Activated CD4-positive, alpha-beta T cell treated with anti-CD3 and anti-CD28 coated beads for 1 hour (primary cell): ENCODE measurements at regions not wholly inside any gene's neighbourhood (a gene's known extent, or its start where the extent isn't known, plus 50 kb on each side); places are given as distances from the start of the nearest gene placed in this dataset.

ENCODE experiments used
- DNase-seq: peaks from one replicate; pipeline ENCODE4 v3.0.0-alpha.2; 2020

DNA sequence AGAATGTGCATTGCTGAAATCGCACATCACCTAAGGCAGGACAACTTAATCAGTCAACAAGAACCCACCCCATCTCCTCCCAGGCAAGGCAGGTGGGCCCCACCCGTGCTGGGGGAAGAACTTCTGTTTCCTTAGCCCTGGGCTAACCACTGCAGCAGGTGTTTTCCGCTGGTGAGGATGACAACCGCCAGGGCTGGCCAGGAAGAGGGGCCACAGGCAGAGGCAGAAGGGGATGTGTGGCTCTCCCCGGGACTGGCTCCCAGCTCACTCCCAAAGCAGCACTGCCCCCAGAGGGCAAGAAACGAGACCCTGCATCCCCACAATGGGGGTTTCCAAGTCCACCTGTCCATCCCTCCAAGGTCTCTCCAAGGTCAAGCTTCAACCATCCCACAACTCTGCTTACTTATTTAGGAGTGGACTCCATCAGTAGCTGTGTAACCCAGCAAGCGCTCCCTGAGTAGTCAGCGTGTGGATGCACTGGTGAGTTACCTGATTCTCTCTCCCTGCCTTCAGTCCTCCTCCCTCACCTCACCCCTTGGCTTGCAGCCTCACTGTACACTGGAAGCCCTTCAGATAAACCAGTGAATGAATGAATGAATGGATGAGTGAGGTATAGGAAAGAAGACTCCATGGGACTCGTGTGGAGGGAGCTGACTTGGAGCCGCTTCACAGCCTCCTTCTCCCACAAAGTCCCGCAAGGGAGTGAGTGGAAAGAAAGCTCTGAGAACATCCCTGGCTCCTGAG is 168.2 kb upstream of the CST7 start:
- no peak for DNase-seq

DNA sequence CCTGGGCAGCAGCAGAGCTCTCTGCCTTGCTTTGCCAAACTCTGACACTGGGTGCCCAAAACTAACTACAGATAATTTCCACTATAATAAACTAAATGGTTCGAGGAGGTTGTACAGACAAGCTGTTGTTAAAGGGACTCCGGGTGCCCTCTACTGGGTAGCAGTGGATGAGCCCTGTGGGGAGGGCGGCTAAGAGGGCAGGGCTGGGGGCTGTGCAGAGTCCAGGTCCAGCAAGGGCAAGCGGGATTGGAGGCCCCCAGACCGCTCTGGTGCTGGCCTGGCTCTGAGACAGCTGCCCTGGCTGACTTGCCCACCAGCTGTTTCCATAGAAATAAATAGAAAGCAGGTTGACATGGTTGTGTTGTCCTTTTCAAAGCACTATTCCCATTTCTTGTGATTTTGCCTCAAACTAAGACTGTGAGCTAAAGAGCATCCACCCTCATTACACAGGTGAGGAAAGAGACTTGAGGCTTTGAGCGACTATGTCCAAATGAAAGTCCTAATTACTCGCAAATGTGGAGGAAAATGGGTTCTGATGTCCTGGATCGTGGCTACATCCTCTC is 167.6 kb upstream of the CST7 start:
- no peak for DNase-seq

DNA sequence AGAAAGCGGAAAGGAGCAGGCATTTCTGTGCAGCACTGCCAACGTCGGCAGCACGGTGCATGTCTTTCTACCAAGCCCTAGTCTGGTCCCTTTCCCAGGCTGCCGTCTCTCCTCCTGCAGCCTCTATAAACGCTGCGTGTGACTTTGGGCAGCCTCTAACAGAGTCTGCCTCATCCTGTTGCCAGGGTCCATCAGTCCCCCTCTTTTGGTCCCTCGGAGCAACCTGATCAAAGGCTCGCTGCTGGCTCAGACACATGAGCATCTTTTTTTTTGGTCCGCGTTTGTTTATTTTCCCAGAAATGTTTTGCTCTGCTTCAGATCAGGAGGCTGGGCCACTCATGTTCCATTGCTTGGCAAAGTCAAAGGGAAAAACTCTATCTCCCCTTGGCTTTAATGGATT is 166.8 kb upstream of the CST7 start:
- DNase-seq, result no peak

DNA sequence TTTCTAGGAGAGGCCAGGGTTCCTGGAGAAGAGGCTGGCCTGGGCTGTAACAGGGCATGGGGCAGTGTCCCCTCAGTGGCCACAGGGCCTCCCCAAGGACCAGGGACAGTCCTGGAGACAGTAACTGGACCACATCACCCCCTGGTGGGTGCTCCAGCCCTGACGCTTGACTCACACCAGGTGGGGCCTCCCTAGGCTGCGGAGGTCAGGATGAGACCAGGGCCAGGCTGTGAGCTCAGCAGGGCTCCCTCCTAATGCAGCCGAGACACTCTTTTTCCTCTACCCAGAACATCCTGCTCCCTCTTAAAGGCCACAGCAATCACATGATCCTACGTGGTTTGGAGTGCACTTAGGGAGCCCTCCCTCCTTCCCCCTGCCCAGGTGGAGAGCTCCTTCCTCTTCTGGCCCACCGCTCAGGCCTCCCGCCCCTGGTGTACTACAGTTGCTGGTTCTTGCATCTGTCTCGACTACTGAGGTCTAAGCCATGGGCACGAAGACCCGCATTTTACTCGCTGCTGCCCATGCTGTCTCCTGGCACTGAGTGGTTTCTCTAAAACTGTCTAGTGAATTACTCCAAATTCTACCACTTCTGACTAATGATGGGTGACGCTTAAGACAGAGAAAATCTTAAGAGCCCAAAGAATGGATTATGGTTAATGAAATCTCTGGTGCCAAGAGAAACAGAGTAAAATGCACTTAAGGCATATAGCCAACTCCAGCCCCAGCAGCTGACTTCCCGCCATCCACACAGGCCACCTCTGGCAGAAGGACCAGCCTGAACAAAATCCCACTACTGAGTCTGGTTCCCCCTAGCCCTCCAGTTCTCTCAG is 166.1 kb upstream of the CST7 start:
- DNase-seq, result no peak

DNA sequence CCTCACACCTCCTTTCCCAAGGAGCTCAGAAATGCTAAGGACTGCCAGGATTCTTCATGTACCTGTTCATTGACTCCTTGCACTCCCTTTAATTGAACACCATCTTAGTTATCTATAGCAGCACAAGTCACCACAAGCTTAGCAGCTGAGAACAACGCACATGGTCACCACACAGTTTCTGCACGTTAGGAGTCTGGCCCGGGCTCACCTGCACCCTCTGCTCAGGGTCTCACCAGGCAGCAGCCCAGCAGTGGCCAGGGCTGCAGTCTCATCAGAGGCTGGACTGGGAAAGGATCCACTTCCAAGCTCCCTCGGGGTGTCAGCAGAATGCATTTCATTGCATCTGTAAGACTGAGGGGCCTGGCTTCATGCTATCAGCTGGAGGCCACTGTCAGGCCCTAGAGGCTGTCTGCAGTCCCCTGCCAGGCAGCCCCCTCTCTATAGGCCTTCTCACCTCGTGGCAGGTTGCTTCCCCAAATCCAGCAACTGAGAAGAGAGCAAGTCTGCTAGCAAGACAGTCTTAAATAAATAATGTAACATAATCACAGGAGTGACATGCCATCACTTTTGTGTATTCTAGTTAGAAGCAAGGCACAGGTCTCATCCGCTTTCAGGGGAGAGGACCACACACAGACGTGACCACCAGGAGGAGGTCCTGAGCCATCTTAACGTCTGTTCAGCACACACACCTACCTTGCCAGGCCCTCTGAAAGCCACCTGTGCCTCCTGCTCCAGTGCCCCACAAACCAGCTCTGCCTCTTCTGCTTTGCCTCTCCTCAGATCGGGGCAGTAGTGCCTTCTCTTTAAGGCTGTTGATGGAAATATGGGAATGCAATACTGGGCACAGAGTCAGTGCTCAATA is 165.2 kb upstream of the CST7 start:
- no peak for DNase-seq

DNA sequence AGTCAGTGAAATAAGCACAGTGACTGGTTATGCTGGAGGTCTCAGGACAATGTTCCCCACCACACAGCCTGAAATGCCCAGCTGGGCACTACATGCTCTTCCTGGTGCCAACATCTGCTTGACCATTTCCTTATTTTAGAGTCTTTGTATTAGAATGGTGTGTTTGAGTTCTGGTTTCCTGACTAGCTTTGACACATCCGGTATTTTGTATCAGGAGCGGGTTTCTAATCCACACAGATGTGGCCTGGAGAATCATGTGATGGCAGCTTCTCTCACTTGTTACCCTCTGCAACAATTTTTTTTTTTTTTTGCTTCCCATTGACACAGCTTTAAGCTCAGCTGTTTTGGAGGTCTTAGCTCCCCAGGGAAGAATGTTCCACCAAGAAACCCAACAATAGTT is 164.5 kb upstream of the CST7 start:
- DNase-seq, result no peak

DNA sequence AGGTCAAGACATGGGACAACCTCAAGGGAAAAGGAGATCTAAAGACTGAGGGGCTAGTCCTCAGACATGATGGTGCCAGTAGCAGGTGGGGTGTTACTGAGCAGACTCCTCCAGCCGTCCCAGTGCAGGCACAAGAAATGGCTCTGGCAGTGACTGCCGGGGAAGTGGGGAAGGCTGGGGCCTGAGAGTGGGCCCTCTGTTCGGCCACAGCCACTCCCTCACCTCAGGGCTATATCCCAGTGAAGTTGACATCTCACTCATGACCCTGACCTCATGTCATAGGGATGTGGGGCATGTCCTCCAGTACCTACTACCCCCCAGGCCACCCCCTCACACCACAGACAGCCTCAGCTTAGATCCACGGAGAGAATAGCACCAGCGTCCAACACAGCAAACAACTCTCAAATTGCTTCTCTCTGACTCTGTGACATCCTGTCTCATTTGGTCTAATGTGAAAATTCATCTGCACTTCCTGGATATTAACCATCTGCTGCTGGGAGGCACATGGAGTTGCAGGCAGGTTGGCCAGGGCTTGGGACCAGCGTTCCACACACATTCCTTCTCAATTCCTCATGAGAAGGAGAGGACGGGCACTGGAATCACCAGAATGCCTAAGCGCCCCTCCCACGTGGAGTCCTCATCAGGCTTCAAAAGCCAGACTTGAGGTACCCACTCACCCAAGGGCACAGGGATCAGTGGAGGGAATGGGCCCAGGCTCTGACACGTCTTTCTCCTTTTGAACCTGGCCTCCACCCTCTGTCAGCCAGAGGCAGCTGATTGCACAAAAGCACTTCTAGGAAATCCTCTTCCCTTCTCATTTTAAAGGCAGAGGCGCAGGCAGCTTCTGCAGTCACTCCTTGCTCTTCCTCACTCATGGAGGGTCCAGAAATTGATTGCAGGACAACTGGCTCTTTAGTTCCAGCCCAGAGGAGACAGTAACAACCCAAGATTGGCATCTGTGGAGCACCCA is 163.6 kb upstream of the CST7 start:
- no peak for DNase-seq

DNA sequence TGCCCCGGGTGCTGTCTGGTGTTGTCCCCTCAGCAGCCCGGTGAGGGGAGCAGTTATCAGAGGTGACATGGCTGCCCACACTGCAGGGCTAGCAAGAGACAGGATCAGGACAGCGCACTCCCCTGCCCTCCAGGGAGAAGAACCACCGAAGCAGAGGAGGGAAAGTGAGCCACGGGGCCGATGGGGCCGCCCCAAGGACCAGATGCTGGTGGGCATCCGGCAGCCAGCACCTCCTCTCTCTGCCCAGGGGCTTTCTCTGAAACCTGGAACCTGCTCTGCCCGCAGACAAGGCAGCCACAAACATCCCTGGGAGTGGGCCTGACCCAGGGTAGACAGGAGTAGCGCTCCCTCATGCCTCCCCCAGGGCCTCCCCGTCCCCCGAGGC is 163.0 kb upstream of the CST7 start:
- DNase-seq, result no peak

DNA sequence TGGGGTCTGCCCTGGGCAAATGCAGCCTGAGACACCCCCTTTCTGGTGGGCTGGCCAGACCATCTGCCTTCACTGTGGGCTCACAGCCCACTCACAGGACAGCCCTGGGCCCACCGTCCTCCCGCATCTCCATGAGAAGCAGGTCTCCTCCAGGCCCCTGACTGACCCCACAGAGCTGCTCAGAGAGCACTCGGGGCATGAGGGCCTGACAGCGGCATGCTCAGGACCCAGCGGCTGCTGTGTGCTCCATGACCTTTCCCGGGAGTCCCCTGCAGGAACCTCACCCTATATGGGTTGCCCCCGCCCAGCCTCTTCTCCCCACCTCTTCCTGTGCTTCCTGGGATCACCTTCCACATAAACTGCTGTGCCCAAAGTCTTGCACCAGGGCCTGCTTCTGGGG is 162.4 kb upstream of the CST7 start:
- DNase-seq, result no peak

DNA sequence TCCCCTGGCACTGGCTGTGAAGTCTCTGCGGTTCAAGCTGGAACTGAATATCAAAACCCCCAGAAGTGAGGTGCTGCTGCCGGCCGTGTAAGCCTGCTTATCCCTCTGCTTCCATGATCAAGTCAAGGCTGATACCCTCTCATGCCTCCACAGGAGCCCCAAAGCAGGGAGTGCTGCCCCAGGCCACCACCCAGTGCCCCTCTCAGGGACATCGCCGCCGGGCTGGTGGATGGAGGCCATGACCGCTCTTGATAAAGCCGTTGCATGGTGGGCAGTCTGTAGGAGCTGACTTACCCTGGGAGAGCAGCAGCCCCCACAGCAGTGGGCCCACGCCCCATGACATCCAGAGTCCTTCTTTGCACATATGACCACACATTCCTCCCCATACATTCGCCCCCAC is 162.0 kb upstream of the CST7 start:
- DNase-seq, result no peak

DNA sequence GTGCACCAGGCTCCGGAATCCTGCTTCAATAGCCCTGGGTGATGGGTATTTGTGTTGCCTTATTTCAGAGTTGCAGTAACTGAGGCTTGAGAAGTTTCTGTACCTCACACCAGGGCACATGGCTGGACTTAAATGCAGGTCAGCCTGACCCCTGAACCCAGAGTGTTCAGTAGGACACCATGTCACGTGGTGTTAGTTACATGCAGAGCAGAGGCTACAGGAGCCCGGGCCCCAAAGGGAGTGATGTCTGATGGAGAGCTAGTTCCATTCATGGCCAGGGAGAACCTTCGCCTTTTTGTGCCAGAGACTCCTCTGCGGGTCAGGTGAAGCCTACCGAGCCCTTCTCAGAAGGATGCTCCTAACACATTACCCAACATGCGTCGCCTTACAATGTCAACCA is 161.4 kb upstream of the CST7 start:
- DNase-seq, result no peak

DNA sequence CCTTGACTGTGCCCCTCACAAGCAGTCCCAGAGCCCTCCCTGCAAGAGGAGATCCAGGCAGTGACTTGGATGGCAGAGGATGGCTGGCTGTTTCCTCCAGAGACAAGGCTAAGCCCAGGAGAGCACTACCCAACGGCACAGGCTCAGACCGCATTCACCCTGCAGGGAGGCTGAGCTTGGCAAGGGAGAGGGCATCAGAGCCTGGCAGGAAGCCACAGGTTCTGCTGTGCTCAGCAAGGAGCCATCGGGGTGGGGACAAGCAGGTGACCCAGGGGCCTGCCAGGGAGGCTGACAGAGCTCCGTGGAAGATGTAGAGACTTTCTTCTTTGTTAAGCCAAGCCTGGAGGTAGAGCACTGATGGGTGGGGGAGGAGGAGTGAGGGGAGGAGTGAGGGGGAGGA is 159.2 kb upstream of the CST7 start:
- no peak for DNase-seq

DNA sequence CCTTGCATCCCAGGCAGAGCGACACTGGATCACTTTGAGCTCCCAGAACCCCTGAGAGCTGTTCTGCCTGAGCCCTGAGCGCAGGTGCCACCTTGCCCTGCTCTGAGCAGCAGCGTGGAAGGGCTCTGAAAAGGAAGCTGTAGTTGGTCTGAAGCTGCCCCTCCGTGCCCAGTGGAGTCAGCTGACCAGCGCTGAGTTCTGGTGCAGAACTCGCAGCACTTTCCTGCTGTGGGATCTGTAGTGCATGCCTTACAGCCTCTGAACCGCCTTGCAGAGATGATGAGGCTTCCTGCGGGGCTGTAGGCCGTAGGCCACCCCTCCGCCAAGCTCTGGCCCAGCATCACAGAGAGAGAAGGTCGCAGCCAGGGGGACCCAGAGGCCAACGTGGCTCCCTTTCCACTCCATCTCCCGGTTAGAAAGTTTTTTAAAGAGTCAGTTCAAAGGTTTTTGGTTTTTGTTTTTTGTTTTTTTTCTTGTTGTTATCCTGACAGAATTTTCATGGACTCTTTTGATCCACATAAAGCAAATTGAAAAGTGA is 158.3 kb upstream of the CST7 start:
- no peak for DNase-seq

DNA sequence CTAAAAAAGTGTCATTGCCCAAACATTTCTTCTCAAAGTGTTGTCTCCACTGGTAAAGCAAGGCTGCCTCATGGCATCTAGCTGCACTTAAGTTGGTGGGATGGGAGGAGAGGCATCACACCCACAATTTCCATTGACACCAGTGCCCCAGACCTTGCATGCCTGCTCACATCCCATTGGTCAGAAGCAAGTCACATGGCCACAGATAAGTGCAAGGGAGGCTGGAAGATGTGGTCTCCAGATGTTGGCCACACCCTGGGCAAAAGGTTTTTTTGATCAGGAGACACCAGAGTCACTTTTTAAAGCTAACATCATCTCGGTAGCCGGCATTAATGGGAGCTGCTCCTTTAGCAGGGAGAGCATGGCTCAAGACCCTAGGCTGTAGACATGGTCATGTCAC is 157.1 kb upstream of the CST7 start:
- DNase-seq, result no peak

DNA sequence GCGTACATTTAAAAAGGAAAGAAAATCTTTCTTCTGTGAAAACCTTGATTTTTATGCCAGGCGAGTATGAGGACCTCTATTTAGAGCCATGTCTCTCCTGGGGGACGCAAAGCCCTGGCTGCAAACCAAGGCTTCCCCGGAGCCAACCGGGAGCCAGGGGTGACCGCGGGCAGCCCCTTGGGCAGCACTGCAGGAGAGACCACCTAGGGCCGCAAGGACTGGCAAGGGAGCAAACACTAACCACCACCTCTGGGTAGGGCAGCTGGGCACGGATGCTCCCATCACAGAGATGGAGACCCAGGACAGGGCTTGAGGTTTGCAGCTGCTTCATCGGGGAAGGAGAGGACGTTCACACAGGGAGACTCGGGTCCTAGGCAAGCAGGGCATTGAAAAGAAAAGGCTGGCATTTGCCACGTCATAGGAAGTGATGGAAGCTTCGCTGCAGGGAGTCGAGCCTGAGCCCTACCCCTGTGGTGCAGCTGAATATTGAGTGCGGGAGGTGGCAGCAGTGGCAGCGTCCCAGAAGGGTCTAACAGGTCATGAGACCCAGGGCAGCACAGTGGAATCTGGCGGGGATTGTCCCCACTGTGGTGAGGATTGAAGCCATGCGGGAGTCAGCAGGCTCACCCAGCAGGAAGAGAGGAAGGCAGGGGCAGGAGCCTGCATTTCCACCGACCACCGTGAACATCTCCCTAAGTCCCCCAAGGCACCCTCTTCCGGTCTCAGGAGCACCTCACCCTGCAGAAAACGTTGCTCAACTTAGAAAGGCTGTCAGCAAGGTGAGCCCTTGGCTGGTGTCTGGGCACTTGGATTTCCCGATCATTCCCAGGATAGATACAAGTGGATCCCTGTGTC is 156.2 kb upstream of the CST7 start:
- no peak for DNase-seq

DNA sequence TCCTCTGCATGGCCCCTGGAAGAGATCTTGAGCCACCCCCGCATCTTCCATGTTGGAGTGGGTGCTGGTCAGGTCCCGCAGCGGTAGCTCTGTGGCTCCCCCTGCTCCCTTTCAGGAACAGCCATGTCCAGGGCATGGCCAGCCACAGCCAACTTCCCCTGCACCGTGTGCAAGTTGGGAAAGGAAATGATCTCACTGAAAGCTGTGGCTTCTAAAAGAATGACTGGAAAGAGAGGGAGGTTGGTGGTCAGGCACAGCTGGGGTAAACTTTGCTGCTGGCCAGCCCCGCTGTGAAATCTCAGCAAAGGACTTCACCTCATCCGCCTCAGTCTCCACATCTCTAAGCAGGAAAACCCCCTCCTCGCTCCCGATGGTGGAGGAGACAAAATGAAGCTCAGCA is 153.6 kb upstream of the CST7 start:
- no peak for DNase-seq

DNA sequence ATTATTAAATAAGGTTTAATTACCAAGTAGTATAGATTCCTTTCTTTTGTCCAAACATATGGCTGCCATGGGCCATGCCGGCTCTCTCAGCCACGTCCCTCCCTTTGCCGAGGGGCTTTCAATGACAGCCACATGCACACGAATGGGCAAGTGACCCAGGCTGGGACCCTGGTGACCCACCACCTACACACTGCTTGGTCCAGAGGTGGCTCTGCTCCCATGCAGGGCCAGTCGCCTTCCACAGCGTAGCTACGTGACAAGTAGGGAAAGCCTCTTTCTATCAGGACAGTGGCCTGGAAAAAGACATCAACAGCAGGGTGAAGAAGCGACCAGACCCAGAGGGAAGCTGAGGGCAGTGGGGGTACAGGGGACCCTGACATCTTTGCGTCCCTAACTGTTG is 152.8 kb upstream of the CST7 start:
- no peak for DNase-seq

DNA sequence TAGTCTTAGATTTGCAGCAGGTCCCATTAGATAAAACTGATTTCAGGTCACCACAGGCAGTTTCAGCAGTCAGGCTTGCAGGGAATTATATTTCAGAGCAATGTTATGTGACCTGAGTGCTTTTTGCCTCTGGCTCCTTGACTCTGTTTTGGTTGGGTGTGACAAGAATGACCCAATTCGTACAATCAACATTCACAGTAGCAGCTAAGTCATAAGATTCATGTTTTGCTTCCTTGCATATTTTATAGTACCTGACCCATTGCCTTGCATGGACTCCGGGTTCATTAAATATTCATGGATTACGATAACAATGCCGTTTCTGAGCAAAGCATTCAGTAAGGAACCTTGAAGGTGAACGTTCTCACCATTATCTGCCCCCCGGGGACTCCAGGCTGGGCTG is 152.0 kb upstream of the CST7 start:
- DNase-seq, result no peak

DNA sequence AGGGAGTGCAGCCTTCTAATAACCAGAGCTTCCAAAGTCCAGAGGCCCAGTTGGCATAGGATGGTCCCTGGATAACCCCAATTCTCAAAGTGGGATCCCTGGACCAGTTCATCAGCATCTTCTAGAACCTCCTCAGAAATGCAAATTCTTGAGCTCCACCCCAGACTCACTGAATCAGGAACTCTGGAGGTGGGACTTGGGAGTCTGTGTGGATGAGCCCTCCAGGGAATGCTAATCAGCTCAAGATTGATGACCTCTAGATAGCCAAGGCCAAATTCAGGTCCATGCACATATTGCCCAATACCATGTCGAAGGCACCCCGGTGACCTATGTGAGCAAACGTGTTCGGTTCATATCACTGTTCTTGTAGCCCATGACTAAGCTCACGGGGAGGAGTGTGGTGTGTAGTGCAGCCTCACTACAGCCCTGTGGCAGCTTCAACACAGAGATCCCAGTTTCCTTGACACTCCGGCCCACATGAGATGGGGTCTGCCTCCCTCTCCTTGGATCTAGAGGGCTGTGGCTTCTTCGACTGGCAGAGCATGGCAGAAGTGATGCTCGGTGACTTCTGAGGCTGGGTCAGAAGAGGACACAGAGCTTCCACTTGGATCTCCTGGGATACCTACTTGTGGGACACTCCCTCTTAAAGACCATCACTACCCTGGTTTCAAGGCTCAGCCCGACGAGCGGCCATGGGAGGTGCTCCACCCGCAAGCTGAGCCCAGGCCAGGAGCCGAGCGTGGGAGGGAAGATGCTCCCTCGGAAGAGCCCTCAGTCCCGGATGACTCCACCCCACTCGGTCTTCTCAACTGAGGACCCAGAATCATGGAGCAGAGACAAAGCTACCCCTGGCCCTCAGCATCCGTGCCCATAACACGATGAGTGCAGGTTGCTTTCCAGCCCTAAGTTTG is 151.1 kb upstream of the CST7 start:
- DNase-seq, result no peak
